ENCODE measurements at regions not wholly inside any gene's neighbourhood (a gene's known extent, or its start where the extent isn't known, plus 50 kb on each side); places are given as distances from the start of the nearest gene placed in this dataset.

DNA sequence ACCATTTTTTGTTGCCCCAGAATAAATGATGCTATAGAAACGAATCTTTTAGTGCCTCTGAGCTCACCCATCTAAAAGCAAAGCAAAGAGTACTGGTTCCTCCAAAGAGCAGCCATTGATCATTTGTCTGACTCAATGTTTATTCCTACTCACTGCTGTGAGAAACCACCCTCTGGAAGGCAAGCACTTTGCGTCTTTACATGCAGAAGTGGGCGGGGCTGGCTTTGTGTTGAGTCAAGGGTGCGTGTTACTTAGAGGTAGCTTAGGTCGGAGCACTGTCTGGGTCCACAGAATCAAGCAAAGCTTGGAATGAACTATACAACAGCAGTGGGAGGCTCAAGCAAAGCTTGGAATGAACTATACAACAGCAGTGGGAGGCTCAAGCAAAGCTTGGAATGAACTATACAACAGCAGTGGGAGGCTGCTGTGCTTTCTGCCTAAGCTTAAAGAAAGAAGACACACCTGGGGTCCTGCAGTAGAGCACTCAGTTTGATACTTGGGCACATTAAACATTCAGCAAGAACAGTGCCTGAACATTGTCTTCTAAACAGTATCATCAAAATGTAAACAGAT is 77.2 kb upstream of the PRICKLE1 start:
- FAIRE-seq (no peak), DNase-seq (ENCODE audit: insufficient read length, low spot score) (no peak)

DNA sequence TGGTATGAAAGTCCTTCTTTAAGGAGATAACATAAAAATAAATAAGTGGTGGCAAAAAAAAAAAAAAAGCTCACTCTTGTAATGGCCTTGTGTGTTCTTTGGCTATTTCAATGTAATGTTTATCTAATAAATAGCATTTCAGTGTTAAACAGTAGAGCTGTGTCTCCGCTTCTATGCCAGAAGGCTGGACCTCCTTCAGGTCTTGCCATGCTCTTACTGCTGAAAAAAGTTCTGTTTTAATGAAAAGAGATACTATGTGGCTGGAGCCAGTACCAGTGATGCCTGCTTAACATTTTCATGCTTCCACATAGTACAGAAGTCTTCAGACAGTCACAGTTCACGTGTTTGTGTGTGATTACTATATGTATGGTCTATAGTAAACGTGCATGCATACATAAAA is 74.1 kb upstream of the PRICKLE1 start:
- DNase-seq (ENCODE audit: insufficient read length, low spot score) (no peak), FAIRE-seq (no peak)

DNA sequence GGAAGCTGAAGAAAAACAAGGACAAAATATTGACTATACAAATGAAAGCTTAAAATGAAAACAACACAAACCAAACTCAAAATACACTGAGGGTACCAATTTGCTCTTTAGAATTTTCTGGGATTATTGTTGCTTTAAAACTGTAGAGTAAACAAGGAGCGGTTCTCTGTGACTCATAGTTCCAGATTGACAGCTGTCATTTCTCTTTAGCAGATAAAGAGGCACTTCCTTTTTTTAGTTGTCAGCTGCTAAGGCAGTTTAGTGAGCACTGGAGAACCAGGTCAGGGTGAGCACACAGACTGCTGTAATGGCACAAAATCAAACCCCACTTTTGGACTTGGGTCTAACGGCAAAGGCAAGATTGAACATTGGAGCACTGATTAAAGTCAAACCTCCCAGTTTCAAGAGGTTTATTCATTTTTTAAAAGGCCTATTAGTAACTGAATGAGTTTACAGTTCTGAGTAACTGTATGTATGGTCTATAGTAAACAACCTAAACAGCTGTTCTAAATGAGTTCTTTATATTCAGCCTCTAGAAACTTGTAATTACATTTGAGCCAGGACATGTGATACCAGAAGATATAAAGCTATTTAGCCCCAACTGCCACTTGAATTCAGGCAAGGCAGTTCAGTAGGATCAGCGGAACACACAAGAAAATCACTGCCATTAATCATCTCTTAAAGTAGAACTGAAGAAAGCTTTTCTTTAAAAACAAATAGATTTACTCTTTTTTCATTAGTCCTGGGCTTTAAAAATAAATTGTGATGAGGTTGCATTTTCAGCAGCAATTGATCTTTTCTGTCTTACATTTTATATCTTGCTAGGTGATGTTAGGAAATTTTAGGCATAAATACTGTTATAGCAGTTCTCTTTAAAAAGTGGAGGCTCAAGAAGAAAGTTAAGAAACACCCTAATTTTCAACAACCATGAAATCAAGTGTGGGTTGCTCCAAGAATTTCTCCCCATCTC is 71.7 kb upstream of the PRICKLE1 start:
- DNase-seq (ENCODE audit: insufficient read length, low spot score) = no peak
- no peak for FAIRE-seq

DNA sequence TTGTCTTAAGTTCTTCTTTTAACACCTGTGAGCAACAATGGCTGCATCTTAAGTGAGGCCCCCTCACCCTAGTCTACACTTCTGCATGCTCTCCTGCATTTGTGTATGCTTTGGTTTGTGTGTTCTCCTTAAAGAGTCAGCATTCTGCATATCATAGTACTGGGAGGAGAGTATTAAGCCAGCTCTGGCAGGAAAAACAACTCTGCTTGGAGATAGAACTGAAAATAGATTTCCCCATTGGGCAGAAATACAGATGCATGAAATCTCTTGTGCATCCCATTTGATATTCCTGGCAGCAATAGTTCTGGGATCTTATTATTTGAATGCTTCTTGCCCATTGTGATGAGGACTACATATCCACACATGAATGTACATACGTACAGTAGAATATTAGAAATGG is 70.6 kb upstream of the PRICKLE1 start:
- no peak for DNase-seq (ENCODE audit: insufficient read length, low spot score)
- no peak for FAIRE-seq

DNA sequence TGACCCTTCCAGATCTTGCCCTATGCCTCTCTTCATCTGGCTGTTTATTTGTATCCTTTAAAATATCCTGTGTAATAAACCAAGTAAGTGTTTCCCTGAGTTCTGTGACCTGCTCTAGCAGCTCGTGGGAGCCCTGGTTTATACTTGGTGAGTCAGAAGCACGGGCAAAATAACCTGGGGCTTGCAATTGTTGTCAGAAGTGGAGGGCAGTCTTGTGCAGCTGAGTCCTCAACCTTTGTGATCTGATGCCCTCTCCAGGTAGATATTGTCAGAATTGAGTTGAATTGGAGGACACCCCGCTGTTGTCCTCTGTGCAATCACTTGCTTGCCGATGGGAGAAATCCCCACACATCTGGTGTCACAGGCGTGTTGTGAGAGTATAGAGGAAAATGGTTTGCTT is 62.5 kb upstream of the PRICKLE1 start:
- FAIRE-seq (no peak), DNase-seq (ENCODE audit: insufficient read length, low spot score) (no peak)

DNA sequence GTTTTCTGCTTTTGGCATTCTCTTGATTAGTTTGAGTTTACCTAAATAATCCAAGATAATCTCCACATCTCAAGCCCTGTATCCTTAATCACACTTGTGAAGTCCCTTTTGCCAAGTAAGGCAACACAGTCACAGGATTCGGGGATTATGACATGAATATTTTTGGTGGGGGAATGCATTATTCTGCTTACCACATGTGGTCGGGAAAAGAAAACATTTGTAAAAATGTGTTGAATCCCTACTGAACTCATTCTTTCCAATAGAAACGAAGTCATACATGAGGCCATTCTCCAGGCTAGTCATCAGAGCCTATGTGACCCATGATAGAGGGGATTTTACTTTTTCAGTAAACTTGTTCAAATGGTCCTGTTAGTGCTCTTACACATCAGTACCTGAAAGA is 58.5 kb upstream of the PRICKLE1 start:
- DNase-seq (ENCODE audit: insufficient read length, low spot score) (no peak), FAIRE-seq (no peak)

DNA sequence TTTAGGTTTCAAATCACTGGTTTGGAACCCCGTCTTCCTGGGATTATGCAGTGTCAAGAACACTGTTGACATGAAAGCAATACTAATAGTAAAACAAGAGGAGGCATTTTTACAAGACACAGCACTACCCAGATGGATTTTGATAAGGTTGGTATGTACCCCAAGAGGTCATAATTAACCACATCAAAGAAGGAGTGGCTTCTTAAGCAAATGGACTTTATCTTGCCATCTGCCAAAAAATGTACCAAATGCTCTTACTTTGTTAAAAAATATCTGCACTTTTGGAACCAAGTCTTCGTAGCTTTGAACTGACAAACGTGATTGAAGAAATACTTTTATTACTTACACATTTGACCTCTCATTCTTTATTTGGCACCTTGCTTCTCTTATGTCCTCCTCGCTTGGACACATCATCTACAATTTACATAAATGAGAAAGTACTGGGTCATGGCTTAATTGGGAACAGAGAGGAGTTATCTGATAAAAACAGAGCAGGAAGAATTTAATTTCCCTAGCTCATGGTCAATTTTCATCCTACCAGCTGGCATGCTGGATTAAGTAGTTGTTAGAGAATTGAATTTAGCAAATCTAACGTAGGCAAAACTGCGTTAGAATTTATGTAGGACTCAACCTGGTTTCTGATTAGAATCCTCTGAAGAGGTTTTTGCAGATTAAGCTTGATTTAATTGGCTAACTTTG is 54.5 kb upstream of the PRICKLE1 start:
- DNase-seq (ENCODE audit: insufficient read length, low spot score) = no peak
- FAIRE-seq = no peak

DNA sequence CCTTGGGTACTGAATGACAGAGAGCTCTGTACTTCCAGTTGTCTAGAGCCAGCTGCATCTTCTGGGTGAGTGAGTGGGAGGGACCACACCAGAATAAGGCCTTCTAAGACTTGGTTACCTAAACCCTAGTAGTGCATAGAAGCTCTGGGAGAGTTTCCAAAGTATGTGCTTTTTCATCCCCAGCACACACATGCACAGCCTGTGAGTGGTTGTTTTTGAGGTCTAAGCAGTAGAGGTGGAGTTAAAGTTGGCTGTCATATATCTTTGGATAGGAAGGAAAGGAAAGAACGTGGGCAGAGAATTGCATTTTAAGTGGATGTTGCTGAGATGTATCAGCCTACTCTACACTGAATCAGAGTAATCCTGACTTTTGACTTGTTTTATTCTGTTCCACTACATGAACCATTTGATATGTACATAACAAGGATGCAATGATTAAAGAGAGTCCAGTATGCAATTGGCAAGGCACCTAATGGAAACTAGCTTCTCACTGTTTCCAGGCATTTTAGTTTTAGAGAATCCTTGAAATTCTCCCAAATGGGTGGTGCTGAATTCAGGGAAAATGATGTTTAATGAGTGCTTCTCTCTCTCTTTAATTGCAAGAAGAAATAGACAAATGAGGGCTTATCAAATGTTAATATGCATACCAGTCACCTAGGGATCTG is 51.8 kb upstream of the PRICKLE1 start:
- no peak for DNase-seq (ENCODE audit: insufficient read length, low spot score)
- FAIRE-seq = no peak

DNA sequence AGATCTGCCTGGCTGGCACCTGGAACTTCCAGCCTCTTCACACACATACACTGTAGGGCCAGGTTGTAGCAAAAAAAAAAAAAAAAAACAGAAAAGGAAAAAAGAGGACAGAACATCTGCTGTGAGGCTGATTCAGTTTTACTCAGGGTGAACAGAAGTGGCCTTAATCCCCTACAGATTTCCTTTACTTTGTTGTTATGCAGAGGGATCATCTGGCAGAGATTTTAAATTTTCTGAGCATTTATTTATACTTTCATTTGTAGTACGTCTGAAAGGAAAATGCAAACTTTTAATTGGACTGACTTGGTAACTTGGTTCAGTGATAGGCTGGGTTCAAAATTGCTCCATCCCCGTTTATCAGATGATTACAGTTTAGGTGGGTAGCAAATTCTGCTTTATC is 50.8 kb upstream of the PRICKLE1 start:
- DNase-seq (ENCODE audit: insufficient read length, low spot score) = no peak
- no peak for FAIRE-seq

DNA sequence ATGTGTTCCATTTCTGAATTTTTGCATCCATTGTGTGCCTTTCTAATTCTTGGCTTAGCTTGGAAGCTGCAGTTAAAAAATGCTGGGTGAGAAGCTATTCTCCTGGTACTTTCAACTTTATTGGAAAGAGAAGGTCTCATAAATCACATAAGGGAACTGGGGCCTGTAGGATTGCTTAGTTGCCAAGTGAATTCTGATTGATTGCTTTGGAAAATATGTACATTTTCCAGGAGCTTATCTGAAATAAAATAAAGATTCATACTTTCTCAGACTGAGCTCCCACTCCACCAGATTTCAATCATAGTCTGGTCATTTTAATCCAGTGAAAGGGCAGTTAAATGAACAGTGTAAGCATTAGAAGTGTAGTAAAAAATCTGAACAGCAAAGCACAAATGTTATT is 50.0 kb upstream of the PRICKLE1 start:
- DNase-seq (ENCODE audit: insufficient read length, low spot score) (no peak), FAIRE-seq (no peak)

All from HTR-8/SVneo (cell line).